ENCODE measurements at regions not wholly inside any gene's neighbourhood (a gene's known extent, or its start where the extent isn't known, plus 50 kb on each side); places are given as distances from the start of the nearest gene placed in this dataset.

GRCh38 chr1:221558396-221558795 lies 183.5 kb downstream of the DUSP10 start:
- DNase-seq: no peak
- TF ChIP-seq, protein P1, sequence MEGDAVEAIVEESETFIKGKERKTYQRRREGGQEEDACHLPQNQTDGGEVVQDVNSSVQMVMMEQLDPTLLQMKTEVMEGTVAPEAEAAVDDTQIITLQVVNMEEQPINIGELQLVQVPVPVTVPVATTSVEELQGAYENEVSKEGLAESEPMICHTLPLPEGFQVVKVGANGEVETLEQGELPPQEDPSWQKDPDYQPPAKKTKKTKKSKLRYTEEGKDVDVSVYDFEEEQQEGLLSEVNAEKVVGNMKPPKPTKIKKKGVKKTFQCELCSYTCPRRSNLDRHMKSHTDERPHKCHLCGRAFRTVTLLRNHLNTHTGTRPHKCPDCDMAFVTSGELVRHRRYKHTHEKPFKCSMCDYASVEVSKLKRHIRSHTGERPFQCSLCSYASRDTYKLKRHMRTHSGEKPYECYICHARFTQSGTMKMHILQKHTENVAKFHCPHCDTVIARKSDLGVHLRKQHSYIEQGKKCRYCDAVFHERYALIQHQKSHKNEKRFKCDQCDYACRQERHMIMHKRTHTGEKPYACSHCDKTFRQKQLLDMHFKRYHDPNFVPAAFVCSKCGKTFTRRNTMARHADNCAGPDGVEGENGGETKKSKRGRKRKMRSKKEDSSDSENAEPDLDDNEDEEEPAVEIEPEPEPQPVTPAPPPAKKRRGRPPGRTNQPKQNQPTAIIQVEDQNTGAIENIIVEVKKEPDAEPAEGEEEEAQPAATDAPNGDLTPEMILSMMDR (IDR thresholded peaks at IDR 0.05): no peak
- no peak for TF ChIP-seq POLR2A (IDR thresholded peaks at IDR 0.05)
- Histone ChIP-seq H3K27me3 (no peaks in the 10 kb centered on the region), H3K9me3 (no peaks in the 10 kb centered on the region), H3K36me3 (no peaks in the 10 kb centered on the region), H3K4me1 (peaks cover 33 to 41% of the 10 kb centered on the region in 2 donors), H3K4me3 (replicated peaks in 1 of 3) (no peak overlapping the region), H3K27ac (no peak overlapping the region)
- intact Hi-C loops (cut with DNase I): no loop called here
- WGBS, 2 donors: 85 to 88% methylated on average over 2 of the region's 2 CpGs

DNA sequence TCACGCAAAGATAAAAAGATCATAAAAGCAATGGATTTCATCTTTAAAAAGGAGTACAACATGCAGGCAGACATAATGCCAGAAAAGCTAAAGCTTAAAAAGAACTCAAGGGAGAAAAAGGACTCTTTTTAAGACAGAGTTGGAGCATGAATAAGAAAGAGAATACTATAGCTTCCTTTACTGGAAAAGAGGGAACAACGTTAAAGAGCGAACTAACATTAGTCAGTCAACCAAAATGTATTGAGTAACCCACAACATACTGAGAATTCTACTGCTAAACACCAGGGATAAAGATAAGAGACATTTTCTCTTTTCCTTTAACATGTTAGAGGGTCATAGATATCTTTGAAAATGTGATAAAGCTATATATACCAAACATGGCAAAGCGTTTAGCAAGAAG lies 182.0 kb downstream of the DUSP10 start:
- Histone ChIP-seq H3K9me3 (no peaks in the 10 kb centered on the region), H3K36me3 (no peaks in the 10 kb centered on the region), H3K27ac (no peak overlapping the region), H3K27me3 (no peaks in the 10 kb centered on the region), H3K4me1 (peaks cover 27 to 29% of the 10 kb centered on the region in 2 donors), H3K4me3 (replicated peaks in 1 of 3) (no peak overlapping the region)
- no peak for DNase-seq
- TF ChIP-seq, protein P1 (IDR thresholded peaks at IDR 0.05): no peak
- no peak for TF ChIP-seq POLR2A (IDR thresholded peaks at IDR 0.05)
- 80 to 92% methylated on average over 4 of the region's 4 CpGs for WGBS, 2 donors
- intact Hi-C loops (cut with DNase I): no loop called here

DNA sequence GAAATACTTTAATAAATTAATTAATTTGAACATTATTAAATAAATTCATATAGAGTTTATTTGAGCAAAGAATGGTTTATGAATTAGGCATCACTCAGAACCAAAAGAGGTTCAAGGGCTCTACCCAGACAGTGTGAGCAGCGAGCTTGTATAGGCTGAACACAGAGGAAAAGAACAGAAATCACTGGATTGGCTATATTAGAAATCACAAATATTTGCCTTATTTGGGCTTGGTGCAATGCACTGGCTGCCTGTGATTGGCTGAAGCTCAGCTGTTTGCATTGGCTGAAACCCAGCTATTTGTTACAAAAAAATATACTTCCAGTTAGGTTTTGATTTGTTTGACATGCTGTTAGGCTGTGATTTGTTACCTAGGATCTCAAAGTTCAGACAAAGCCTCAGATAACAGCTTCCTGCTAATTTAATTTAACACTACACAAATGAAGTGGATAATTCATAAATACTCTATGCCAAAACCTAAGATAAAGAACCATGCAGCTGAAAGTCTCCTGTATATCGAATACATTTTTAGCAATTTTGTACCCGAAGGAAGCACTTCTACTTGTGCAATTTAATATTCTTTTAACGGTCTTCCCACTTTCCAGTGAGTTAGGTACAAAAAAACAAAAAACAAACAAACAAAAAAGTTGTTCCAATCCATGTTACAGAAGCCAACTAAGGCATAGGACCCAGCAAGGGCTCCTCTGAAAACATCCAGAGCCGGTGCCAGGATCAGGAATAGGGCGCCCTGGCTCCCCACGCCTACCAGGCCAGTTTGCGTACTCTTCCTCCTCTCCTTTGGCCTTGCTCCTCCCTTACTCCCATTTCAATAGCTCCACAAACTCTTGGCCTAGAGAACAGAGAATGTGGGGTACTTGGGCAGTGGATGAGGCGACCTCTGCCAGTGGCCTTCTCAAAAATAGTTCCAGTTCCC lies 179.1 kb downstream of the DUSP10 start:
- Histone ChIP-seq H3K36me3 (no peaks in the 10 kb centered on the region), H3K27ac (peak overlapping the region; percentile 30 to 70 (median 53)), H3K27me3 (no peaks in the 10 kb centered on the region), H3K4me1 (peaks cover 6 to 18% of the 10 kb centered on the region in 2 donors), H3K9me3 (no peaks in the 10 kb centered on the region), H3K4me3 (replicated peaks in 1 of 3) (no peak overlapping the region)
- 91 to 92% methylated on average over 9 of the region's 9 CpGs for WGBS, 2 donors
- TF ChIP-seq POLR2A (IDR thresholded peaks at IDR 0.05): no peak
- TF ChIP-seq, protein P1 (IDR thresholded peaks at IDR 0.05): no peak
- DNase-seq: no peak
- intact Hi-C loops (cut with DNase I): no loop called here

- intact Hi-C loops (cut with DNase I): no loop called here
- peaks cover 6 to 18% of the 10 kb centered on the region in 2 donors for H3K4me1 ChIP-seq
- no peaks in the 10 kb centered on the region for H3K9me3 ChIP-seq
- TF ChIP-seq, protein P1 (IDR thresholded peaks at IDR 0.05): no peak
- TF ChIP-seq POLR2A (IDR thresholded peaks at IDR 0.05): no peak
- no peaks in the 10 kb centered on the region for H3K36me3 ChIP-seq
- DNase-seq: no peak
- WGBS, 2 donors: 94 to 95% methylated on average over 24 of the region's 24 CpGs
- H3K27me3 ChIP-seq: no peaks in the 10 kb centered on the region
- peak overlapping the region in 1 of 3 donors; percentile 53 for H3K27ac ChIP-seq
- no peak overlapping the region for H3K4me3 ChIP-seq (replicated peaks in 1 of 3)
These were observed 178.4 kb downstream of the DUSP10 start for GRCh38 chr1:221563476-221563921.

- intact Hi-C loops (cut with DNase I): no loop called here
- no peaks in the 10 kb centered on the region for H3K27me3 ChIP-seq
- TF ChIP-seq, protein P1 (IDR thresholded peaks at IDR 0.05): no peak
- TF ChIP-seq POLR2A (IDR thresholded peaks at IDR 0.05): no peak
- no peak overlapping the region for H3K4me3 ChIP-seq (replicated peaks in 1 of 3)
- no peak for DNase-seq
- peak overlapping the region in 1 of 3 donors; percentile 19 for H3K27ac ChIP-seq
- H3K4me1 ChIP-seq: peaks cover 6 to 18% of the 10 kb centered on the region in 2 donors
- no peaks in the 10 kb centered on the region for H3K9me3 ChIP-seq
- no peaks in the 10 kb centered on the region for H3K36me3 ChIP-seq
- 62 to 74% methylated on average over 2 of the region's 2 CpGs for WGBS, 2 donors
These were observed 177.0 kb downstream of the DUSP10 start for GRCh38 chr1:221564891-221565290.

Measured in thyroid gland (tissue), 4 donors.